H9 (cell line): ENCODE measurements at regions not wholly inside any gene's neighbourhood (a gene's known extent, or its start where the extent isn't known, plus 50 kb on each side); places are given as distances from the start of the nearest gene placed in this dataset.

Source experiments
- DNase-seq: peaks from one replicate; pipeline ENCODE4 v3.0.0-alpha.2; 2017
- H2AFZ ChIP-seq: one replicate; pipeline ENCODE4 v1.6.1; 2013; ENCODE audit warnings: mild to moderate bottlenecking, low read length, control low read depth, moderate library complexity
- H2AK5ac ChIP-seq: 2 replicates; pipeline ENCODE4 v1.6.1; 2013; ENCODE audit warnings: low read length, control low read depth, mixed read lengths; ENCODE audit not compliant: insufficient read length
- H2BK120ac ChIP-seq: one replicate; pipeline ENCODE4 v1.6.1; 2013; ENCODE audit warnings: low read depth, mild to moderate bottlenecking, low read length, control low read depth, inconsistent platforms; ENCODE audit not compliant: poor library complexity, severe bottlenecking
- H2BK12ac ChIP-seq: 2 replicates; pipeline ENCODE4 v1.6.1; 2013; ENCODE audit warnings: low read length, control low read depth, mixed read lengths, low read depth; ENCODE audit not compliant: insufficient read length
- H2BK15ac ChIP-seq: 2 replicates; pipeline ENCODE4 v1.6.1; 2013; ENCODE audit warnings: low read depth, low read length, control low read depth
- H2BK20ac ChIP-seq: one replicate; pipeline ENCODE4 v1.6.1; 2013; ENCODE audit warnings: low read depth, mild to moderate bottlenecking, low read length, control low read depth, inconsistent platforms; ENCODE audit not compliant: poor library complexity, severe bottlenecking
- H2BK5ac ChIP-seq: 2 replicates; pipeline ENCODE4 v1.6.1; 2013; ENCODE audit warnings: low read length, control low read depth, mixed read lengths; ENCODE audit not compliant: insufficient read length
- H3K14ac ChIP-seq: 2 replicates; pipeline ENCODE4 v1.6.1; 2013; ENCODE audit warnings: low read length, control low read depth; ENCODE audit not compliant: insufficient read depth
- H3K18ac ChIP-seq: 2 replicates; pipeline ENCODE4 v1.6.1; 2013; ENCODE audit warnings: low read depth, mild to moderate bottlenecking, mixed read lengths, low read length, control low read depth; ENCODE audit not compliant: insufficient read length
- H3K23ac ChIP-seq: 2 replicates; pipeline ENCODE4 v1.6.1; 2013; ENCODE audit warnings: low read length, control low read depth, mixed read lengths, low read depth; ENCODE audit not compliant: insufficient read length
- H3K23me2 ChIP-seq: 2 replicates; pipeline ENCODE4 v1.6.1; 2013; ENCODE audit warnings: low read depth, mild to moderate bottlenecking, mixed read lengths, low read length, control low read depth; ENCODE audit not compliant: insufficient read length, poor library complexity, severe bottlenecking
- H3K27ac ChIP-seq: 2 replicates; pipeline ENCODE4 v1.5.1; 2013; ENCODE audit warnings: low read length, control low read depth, mixed read lengths, low read depth; ENCODE audit not compliant: insufficient read length
- H3K27me3 ChIP-seq: 2 replicates; pipeline ENCODE4 v1.6.1; 2013; ENCODE audit warnings: low read length, control low read depth, inconsistent platforms; ENCODE audit not compliant: insufficient read depth
- H3K4ac ChIP-seq: 2 replicates; pipeline ENCODE4 v1.6.1; 2013; ENCODE audit warnings: low read depth, mild to moderate bottlenecking, control low read depth, inconsistent platforms, low read length, moderate library complexity
- H3K4me1 ChIP-seq: 2 replicates; pipeline ENCODE4 v1.6.1; 2013; ENCODE audit warnings: low read length, control low read depth, inconsistent platforms; ENCODE audit not compliant: insufficient read depth
- H3K4me2 ChIP-seq: 2 replicates; pipeline ENCODE4 v1.6.1; 2013; ENCODE audit warnings: low read length, control low read depth, mixed read lengths; ENCODE audit not compliant: insufficient read length, insufficient read depth
- H3K56ac ChIP-seq: 2 replicates; pipeline ENCODE4 v1.6.1; 2013; ENCODE audit warnings: low read depth, mild to moderate bottlenecking, mixed read lengths, low read length, control low read depth; ENCODE audit not compliant: insufficient read length
- H3K79me1 ChIP-seq: 2 replicates; pipeline ENCODE4 v1.6.1; 2013; ENCODE audit warnings: low read depth, mild to moderate bottlenecking, moderate library complexity, low read length, control low read depth, inconsistent platforms; ENCODE audit not compliant: insufficient read depth, poor library complexity, severe bottlenecking
- H3K79me2 ChIP-seq: 2 replicates; pipeline ENCODE4 v1.6.1; 2013; ENCODE audit warnings: low read length, control low read depth, inconsistent platforms; ENCODE audit not compliant: insufficient read depth
- H3K9ac ChIP-seq: 2 replicates; pipeline ENCODE4 v1.6.1; 2013; ENCODE audit warnings: low read length, control low read depth, mixed read lengths; ENCODE audit not compliant: insufficient read length; ENCODE audit errors: extremely low read depth
- H3K9me3 ChIP-seq: one replicate; pipeline ENCODE4 v1.6.1; 2013; ENCODE audit warnings: low read depth, low read length, inconsistent platforms; ENCODE audit not compliant: control insufficient read depth
- H3T11ph ChIP-seq: one replicate; pipeline ENCODE4 v1.6.1; 2013; ENCODE audit warnings: mild to moderate bottlenecking, low read length, control low read depth, inconsistent platforms
- H4K20me1 ChIP-seq: one replicate; pipeline ENCODE4 v1.6.1; 2013; ENCODE audit not compliant: control insufficient read depth, insufficient read length, insufficient read depth
- H4K5ac ChIP-seq: 2 replicates; pipeline ENCODE4 v1.6.1; 2013; ENCODE audit warnings: low read depth, mild to moderate bottlenecking, mixed read lengths, low read length, control low read depth; ENCODE audit not compliant: insufficient read length
- H4K8ac ChIP-seq: replicated peaks from 2 replicates; pipeline ENCODE4 v1.6.1; 2013; ENCODE audit warnings: low read length, control low read depth, mixed read lengths, low read depth; ENCODE audit not compliant: insufficient read length
- H4K91ac ChIP-seq: 2 replicates; pipeline ENCODE4 v1.6.1; 2013; ENCODE audit warnings: low read depth, mild to moderate bottlenecking, moderate library complexity, mixed read lengths, low read length, control low read depth; ENCODE audit not compliant: insufficient read length
- H3K27ac Mint-ChIP-seq, 3 experiments: 2 replicates in 2 of 3; 3 replicates in 1 of 3; pipeline ENCODE4 v1.8.0; 2020 to 2021; ENCODE audit warnings: mixed read lengths in 3 of 3, mild to moderate bottlenecking in 1 of 3, moderate library complexity in 1 of 3
- H3K27me3 Mint-ChIP-seq: 2 replicates; pipeline ENCODE4 v1.8.0; 2021; ENCODE audit warnings: low read depth, mild to moderate bottlenecking, moderate library complexity, mixed read lengths
- H3K36me3 Mint-ChIP-seq, 3 experiments: 2 replicates in 2 of 3; 3 replicates in 1 of 3; pipeline ENCODE4 v1.8.0; 2020 to 2021; ENCODE audit warnings: low read depth in 3 of 3, mixed read lengths in 3 of 3; ENCODE audit not compliant: insufficient read depth in 1 of 3
- H3K4me1 Mint-ChIP-seq, 2 experiments: 2 replicates each; pipeline ENCODE4 v1.8.0; 2020; ENCODE audit warnings: mixed read lengths in 2 of 2
- H3K4me3 Mint-ChIP-seq, 2 experiments: 2 replicates in 1 of 2; 3 replicates in 1 of 2; pipeline ENCODE4 v1.8.0; 2020 to 2021; ENCODE audit warnings: mild to moderate bottlenecking in 2 of 2, mixed read lengths in 2 of 2, moderate library complexity in 1 of 2
- H3K9me3 Mint-ChIP-seq, 2 experiments: 2 replicates in 1 of 2; 3 replicates in 1 of 2; pipeline ENCODE4 v1.8.0; 2020; ENCODE audit warnings: mild to moderate bottlenecking in 2 of 2, mixed read lengths in 2 of 2, moderate library complexity in 1 of 2
- CTCF ChIP-seq: fragments of 200-600 bp; sonication (generic); conservative IDR thresholded peaks from 3 replicates; pipeline ENCODE4 v1.8.0; 2021; ENCODE audit warnings: antibody characterized with exemption, mild to moderate bottlenecking

- no peaks in the 10 kb centered on the region; a peak in 1 of 7 replicates for H3K36me3 Mint-ChIP-seq
- Histone ChIP-seq H2BK20ac (no peak overlapping the region), H2BK15ac (no peak overlapping the region), H3K23ac (no peak overlapping the region), H2BK12ac (no peak overlapping the region), H3K27me3 (no peaks in the 10 kb centered on the region), H2AK5ac (no peak overlapping the region), H3K27ac (no peak overlapping the region), H3T11ph (no peak overlapping the region), H2BK120ac (no peak overlapping the region), H3K56ac (no peak overlapping the region), H4K8ac (no peak overlapping the region), H4K91ac (no peak overlapping the region), H3K79me2 (no peaks in the 10 kb centered on the region), H4K5ac (no peak overlapping the region), H4K20me1 (no peaks in the 10 kb centered on the region), H3K14ac (no peak overlapping the region), H3K4ac (no peak overlapping the region), H3K9ac (no peak overlapping the region), H3K4me1 (no peaks in the 10 kb centered on the region), H3K4me2 (no peak overlapping the region), H3K18ac (no peak overlapping the region), H2AFZ (no peak overlapping the region), H3K23me2 (no peaks in the 10 kb centered on the region), H3K79me1 (no peaks in the 10 kb centered on the region), H3K9me3 (no peaks in the 10 kb centered on the region), H2BK5ac (no peak overlapping the region)
- no peak overlapping the region for H3K4me3 Mint-ChIP-seq
- no peak overlapping the region for H3K27ac Mint-ChIP-seq
- no peak for DNase-seq
- no peaks in the 10 kb centered on the region for H3K27me3 Mint-ChIP-seq
- no peaks in the 10 kb centered on the region for H3K9me3 Mint-ChIP-seq
- no peaks in the 10 kb centered on the region for H3K4me1 Mint-ChIP-seq
- TF ChIP-seq CTCF: no peak
These were observed 903.0 kb upstream of the DDX18 start for GRCh38 chr2:116911540-116911939.
